Breast epithelium (tissue), 3 donors: ENCODE measurements at regions not wholly inside any gene's neighbourhood (a gene's known extent, or its start where the extent isn't known, plus 50 kb on each side); places are given as distances from the start of the nearest gene placed in this dataset.

Experiments used
- POLR2A ChIP-seq: fragments of 450-650 bp; IDR thresholded peaks from one replicate; pipeline ENCODE4 v1.6.1; 2016; ENCODE audit warnings: antibody characterized with exemption, mild to moderate bottlenecking, moderate library complexity
- POLR2AphosphoS5 ChIP-seq, 3 donors: sonication (generic); formaldehyde crosslinking; IDR thresholded peaks; one replicate each; pipeline ENCODE4 v1.6.1; 2017; ENCODE audit warnings: antibody characterized with exemption in 3 of 3
- TF ChIP-seq, protein P1 (sequence below), 3 donors: fragments of 450-650 bp; IDR thresholded peaks; one replicate each; pipeline ENCODE4 v1.5.1; 2016 to 2017; ENCODE audit warnings: antibody characterized with exemption in 3 of 3, mild to moderate bottlenecking in 3 of 3, moderate library complexity in 3 of 3

DNA sequence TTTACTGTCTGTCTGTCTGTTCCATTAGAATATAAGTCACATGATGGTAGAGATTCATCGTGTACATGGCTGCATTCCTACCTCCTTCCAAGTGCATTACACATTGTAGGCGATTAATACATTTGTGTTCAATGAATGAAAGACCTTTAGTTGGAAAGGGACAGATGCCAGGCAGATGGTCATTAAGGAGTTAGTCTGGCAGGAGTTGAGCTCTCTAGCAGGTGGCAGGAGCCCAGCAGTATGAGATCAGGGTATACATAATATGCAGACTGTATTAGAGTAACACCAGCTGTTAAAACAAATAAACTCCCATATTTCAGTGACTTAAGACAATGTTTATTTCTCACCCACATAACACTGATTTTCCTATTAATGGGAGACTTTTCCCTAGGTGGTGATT is 147.7 kb upstream of the LARGE1 start:
- TF ChIP-seq, protein P1, sequence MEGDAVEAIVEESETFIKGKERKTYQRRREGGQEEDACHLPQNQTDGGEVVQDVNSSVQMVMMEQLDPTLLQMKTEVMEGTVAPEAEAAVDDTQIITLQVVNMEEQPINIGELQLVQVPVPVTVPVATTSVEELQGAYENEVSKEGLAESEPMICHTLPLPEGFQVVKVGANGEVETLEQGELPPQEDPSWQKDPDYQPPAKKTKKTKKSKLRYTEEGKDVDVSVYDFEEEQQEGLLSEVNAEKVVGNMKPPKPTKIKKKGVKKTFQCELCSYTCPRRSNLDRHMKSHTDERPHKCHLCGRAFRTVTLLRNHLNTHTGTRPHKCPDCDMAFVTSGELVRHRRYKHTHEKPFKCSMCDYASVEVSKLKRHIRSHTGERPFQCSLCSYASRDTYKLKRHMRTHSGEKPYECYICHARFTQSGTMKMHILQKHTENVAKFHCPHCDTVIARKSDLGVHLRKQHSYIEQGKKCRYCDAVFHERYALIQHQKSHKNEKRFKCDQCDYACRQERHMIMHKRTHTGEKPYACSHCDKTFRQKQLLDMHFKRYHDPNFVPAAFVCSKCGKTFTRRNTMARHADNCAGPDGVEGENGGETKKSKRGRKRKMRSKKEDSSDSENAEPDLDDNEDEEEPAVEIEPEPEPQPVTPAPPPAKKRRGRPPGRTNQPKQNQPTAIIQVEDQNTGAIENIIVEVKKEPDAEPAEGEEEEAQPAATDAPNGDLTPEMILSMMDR (IDR thresholded peaks at IDR 0.05) = no peak
- TF ChIP-seq POLR2AphosphoS5 (IDR thresholded peaks at IDR 0.05) (no peak), POLR2A (no peak)
